Adrenal gland (tissue), 5 donors: ENCODE measurements at regions not wholly inside any gene's neighbourhood (a gene's known extent, or its start where the extent isn't known, plus 50 kb on each side); places are given as distances from the start of the nearest gene placed in this dataset.

ENCODE experiments used
- POLR2A ChIP-seq, 2 donors: fragments of 450-650 bp; IDR thresholded peaks; one replicate each; pipeline ENCODE4 v1.6.1; 2017; ENCODE audit warnings: antibody characterized with exemption in 2 of 2, mild to moderate bottlenecking in 2 of 2, moderate library complexity in 1 of 2
- TF ChIP-seq, protein P1 (sequence below), 6 experiments: fragments of 450-650 bp in 4 of 6; fragments of 200-600 bp in 2 of 6; sonication (generic) in 1 of 6; IDR thresholded peaks; 1 replicate in 5 of 6; 2 replicates in 1 of 6; pipeline versions ENCODE4 v1.5.1 to v1.8.0; 2016 to 2021; ENCODE audit warnings: antibody characterized with exemption in 6 of 6, mild to moderate bottlenecking in 2 of 6, moderate library complexity in 1 of 6
- donor health status: DM: no; HTN: no; CAD: no.

DNA sequence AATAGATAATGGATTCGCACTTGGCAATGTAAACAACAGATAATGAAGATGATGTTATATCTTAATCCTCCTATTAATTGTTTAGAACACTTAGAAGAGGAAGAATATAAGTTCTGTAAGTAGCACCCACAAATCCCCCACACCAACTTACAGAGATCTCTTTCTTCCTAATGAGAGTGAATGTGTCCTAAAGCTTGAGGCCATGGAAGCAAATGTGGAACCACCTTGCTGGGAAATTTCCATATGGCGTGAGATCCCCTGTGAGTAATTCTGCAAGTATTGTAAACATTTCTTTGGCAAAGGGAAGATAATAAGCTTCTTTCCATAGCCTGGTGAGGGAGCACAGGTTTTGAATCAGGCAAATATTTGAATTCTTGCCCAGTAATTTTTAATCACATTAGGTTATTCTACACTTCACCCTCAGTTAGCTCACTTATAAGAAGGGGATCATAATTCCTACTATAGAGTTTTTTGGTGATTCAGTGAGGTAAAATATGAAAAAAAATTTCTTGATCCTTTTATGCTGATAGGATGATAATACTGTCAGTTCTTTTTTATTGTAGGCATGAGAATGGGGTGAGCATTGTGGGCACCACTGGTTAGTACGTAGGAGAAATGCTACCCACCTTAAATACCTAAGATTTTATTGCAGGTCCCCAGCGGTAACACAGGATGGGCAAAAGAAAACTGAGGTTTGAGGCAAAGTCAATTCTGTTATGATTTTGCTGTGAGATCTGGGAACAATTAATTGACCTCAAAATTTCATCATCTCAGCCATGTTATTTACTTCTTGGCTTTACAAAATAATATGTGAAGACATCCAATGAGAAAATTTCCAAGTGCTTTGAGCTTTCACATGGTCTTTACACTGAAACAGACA lies 574.8 kb downstream of the PSAT1 start:
- no peak for TF ChIP-seq POLR2A (IDR thresholded peaks at IDR 0.05)
- TF ChIP-seq, protein P1, sequence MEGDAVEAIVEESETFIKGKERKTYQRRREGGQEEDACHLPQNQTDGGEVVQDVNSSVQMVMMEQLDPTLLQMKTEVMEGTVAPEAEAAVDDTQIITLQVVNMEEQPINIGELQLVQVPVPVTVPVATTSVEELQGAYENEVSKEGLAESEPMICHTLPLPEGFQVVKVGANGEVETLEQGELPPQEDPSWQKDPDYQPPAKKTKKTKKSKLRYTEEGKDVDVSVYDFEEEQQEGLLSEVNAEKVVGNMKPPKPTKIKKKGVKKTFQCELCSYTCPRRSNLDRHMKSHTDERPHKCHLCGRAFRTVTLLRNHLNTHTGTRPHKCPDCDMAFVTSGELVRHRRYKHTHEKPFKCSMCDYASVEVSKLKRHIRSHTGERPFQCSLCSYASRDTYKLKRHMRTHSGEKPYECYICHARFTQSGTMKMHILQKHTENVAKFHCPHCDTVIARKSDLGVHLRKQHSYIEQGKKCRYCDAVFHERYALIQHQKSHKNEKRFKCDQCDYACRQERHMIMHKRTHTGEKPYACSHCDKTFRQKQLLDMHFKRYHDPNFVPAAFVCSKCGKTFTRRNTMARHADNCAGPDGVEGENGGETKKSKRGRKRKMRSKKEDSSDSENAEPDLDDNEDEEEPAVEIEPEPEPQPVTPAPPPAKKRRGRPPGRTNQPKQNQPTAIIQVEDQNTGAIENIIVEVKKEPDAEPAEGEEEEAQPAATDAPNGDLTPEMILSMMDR (IDR thresholded peaks at IDR 0.05) = no peak
